OCI-LY1 (cell line): ENCODE measurements at regions not wholly inside any gene's neighbourhood (a gene's known extent, or its start where the extent isn't known, plus 50 kb on each side); places are given as distances from the start of the nearest gene placed in this dataset.

Experiments used
- CTCF ChIP-seq: fragments of 200-600 bp; sonication (generic), shearing (Covaris generic); IDR thresholded peaks from 2 replicates; pipeline ENCODE4 v1.5.1; 2017; ENCODE audit warnings: mild to moderate bottlenecking, antibody characterized with exemption, low read length, moderate library complexity, mixed read lengths
- EZH2 ChIP-seq: fragments of 200-600 bp; sonication (generic), shearing (Covaris generic); IDR thresholded peaks from 2 replicates; pipeline ENCODE4 v1.8.0; 2017; ENCODE audit warnings: borderline replicate concordance, mixed run types, mild to moderate bottlenecking, antibody characterized with exemption, low read length, moderate library complexity, mixed read lengths

- TF ChIP-seq EZH2, result no peak
- TF ChIP-seq CTCF, result no peak
Observed at GRCh38 chr18:29841631-29842030, 1200.9 kb downstream of the DSC3 start.
